ENCODE measurements at regions not wholly inside any gene's neighbourhood (a gene's known extent, or its start where the extent isn't known, plus 50 kb on each side); places are given as distances from the start of the nearest gene placed in this dataset.

DNA sequence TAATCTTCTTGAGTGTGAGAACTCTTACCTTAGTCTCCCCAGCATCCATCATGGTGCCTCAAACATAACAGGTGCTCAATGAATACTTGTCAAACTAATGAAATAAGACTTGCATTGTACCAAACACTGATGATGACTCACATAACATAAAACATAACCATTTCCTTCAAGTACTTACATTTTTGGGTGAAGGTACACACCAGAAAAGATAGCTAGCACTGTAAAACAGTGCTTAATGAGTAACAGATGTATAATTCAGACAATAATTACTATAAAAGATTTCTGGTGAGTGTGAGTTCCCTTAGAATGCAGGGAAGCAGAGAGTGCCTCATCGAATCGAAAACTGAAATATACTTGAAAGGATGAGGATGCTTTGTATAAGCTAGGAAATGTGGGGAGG, 70.1 kb upstream of the HCCS start:
- Histone ChIP-seq H3K27me3 (no peaks in the 10 kb centered on the region), H3K4me1 (no peaks in the 10 kb centered on the region), H3K27ac (no peak overlapping the region), H3K36me3 (no peaks in the 10 kb centered on the region), H3K9me3 (no peaks in the 10 kb centered on the region), H3K4me3 (no peak overlapping the region)
- TF ChIP-seq, protein P1, sequence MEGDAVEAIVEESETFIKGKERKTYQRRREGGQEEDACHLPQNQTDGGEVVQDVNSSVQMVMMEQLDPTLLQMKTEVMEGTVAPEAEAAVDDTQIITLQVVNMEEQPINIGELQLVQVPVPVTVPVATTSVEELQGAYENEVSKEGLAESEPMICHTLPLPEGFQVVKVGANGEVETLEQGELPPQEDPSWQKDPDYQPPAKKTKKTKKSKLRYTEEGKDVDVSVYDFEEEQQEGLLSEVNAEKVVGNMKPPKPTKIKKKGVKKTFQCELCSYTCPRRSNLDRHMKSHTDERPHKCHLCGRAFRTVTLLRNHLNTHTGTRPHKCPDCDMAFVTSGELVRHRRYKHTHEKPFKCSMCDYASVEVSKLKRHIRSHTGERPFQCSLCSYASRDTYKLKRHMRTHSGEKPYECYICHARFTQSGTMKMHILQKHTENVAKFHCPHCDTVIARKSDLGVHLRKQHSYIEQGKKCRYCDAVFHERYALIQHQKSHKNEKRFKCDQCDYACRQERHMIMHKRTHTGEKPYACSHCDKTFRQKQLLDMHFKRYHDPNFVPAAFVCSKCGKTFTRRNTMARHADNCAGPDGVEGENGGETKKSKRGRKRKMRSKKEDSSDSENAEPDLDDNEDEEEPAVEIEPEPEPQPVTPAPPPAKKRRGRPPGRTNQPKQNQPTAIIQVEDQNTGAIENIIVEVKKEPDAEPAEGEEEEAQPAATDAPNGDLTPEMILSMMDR (IDR thresholded peaks at IDR 0.05), result no peak
- TF ChIP-seq POLR2A (IDR thresholded peaks at IDR 0.05) (no peak), POLR2AphosphoS5 (IDR thresholded peaks at IDR 0.05; ENCODE audit: insufficient read depth in 1 of 2, low read depth in 1 of 2) (no peak)
- intact Hi-C loops (cut with DNase I), result no loop called here
- no peak for DNase-seq (ENCODE audit: extremely low spot score in 2 of 2)

DNA sequence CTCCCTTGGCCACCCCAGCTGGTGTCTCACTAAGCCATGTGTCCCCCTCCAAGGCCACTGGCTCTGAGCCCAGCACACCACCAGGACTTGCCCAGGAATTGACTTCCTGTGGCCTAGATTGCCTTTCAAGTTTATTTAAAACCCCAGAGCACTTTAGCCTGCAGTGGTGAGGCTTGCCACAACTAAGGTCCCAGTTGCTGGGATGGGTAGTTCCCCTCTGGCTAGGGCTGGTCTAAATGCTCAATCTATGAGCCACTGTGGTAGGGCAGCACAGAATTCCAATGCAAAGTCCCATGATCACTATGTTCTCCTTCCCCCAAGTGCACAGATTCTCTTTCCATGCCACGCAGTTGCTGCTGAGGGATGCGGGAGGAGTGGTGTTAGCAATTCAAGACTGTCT, 61.1 kb upstream of the HCCS start:
- Histone ChIP-seq H3K27ac (no peak overlapping the region), H3K4me1 (no peaks in the 10 kb centered on the region), H3K27me3 (no peaks in the 10 kb centered on the region), H3K9me3 (no peaks in the 10 kb centered on the region), H3K36me3 (no peaks in the 10 kb centered on the region), H3K4me3 (no peak overlapping the region)
- intact Hi-C loops (cut with DNase I), result no loop called here
- DNase-seq (ENCODE audit: extremely low spot score in 2 of 2), result no peak
- TF ChIP-seq, protein P1 (IDR thresholded peaks at IDR 0.05), result no peak
- no peak for TF ChIP-seq POLR2A (IDR thresholded peaks at IDR 0.05)
- TF ChIP-seq POLR2AphosphoS5 (IDR thresholded peaks at IDR 0.05; ENCODE audit: insufficient read depth in 1 of 2, low read depth in 1 of 2), result no peak

DNA sequence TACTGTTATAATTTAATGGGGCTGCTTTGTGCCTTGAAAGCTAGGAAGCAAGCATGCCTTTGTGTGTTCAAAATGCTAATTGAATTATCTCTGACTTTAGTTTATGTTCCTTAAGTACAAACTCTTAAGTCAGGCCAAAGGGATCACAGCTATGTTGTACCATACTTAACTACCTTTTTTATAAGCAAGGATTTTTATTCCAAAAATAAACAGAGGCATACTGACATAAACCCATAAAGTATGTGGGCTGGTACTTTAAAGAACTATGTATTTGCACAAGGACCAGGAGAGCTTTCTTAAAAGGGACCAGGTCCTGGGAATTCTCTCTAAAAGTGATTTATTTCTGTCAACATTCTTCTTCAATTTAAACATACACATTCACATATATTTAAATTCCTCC, 57.8 kb upstream of the HCCS start:
- Histone ChIP-seq H3K27me3 (no peaks in the 10 kb centered on the region), H3K36me3 (no peaks in the 10 kb centered on the region), H3K9me3 (no peaks in the 10 kb centered on the region), H3K4me1 (no peaks in the 10 kb centered on the region), H3K4me3 (no peak overlapping the region), H3K27ac (no peak overlapping the region)
- DNase-seq (ENCODE audit: extremely low spot score in 2 of 2), result no peak
- intact Hi-C loops (cut with DNase I), result no loop called here
- TF ChIP-seq POLR2AphosphoS5 (IDR thresholded peaks at IDR 0.05; ENCODE audit: insufficient read depth in 1 of 2, low read depth in 1 of 2) (no peak), POLR2A (IDR thresholded peaks at IDR 0.05) (no peak)
- TF ChIP-seq, protein P1 (IDR thresholded peaks at IDR 0.05), result no peak

DNA sequence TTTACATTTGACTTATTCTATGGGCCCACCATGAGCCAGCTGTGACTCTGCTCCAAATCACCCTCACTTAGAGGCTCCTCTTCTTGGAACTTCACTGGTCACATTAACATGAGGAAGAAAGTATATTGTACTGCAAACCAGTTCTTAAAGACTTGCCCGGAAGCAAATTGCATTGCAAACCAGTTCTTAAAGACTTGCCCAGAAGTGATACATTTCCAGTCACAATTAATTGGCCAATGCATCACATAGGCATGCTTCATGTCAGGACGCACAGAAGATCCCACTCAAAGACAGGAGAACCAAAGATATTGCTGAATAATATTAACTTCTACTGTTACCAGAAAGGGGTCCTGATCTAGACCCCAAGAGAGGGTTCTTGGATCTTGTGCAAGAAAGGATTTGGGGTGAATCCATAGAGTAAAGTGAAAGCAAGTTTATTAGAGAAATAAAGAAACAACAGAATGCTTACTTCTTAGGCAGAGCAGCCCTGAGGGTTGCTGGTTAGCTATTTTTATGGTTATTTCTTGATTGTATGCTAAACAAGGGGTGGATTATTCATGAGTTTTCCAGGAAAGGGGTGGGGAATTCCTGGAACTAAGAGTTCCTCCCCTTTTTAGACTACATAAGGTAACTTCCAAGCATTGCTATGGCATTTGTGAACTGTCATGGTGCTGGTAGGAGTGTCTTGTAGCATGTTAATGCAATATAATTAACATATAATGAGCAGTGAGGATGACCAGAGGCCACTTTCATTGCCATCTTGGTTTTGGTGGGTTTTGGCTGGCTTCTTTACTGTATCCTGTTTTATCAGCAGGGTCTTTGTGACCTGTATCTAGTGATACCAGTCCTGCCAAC, 54.6 kb upstream of the HCCS start:
- intact Hi-C loops (cut with DNase I), result no loop called here
- Histone ChIP-seq H3K4me3 (no peak overlapping the region), H3K4me1 (no peaks in the 10 kb centered on the region)

DNA sequence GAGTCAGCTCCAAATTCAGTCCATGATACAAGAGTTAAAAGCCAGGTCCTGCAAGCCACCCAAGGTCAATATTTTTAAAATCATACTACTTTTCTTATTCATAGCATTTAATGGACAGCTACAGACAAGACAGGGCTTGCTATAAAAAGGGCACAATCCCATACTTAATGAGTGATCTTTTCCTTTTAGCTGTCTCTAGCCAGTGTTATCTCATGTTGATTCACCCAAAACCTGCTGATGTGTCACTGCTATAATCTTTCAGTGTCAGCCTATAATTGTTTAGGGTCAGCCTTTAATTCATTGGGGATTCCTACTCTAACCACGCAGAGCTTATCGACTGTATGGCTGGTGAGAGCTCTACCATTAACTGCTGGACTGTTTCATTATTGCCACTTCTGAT, 51.2 kb upstream of the HCCS start:
- Histone ChIP-seq H3K4me3 (no peak overlapping the region), H3K9me3 (no peaks in the 10 kb centered on the region), H3K36me3 (no peaks in the 10 kb centered on the region), H3K4me1 (no peaks in the 10 kb centered on the region), H3K27me3 (no peaks in the 10 kb centered on the region), H3K27ac (no peak overlapping the region)
- TF ChIP-seq, protein P1 (IDR thresholded peaks at IDR 0.05), result no peak
- TF ChIP-seq POLR2A (IDR thresholded peaks at IDR 0.05), result no peak
- no peak for TF ChIP-seq POLR2AphosphoS5 (IDR thresholded peaks at IDR 0.05; ENCODE audit: insufficient read depth in 1 of 2, low read depth in 1 of 2)
- intact Hi-C loops (cut with DNase I), result no loop called here
- no peak for DNase-seq (ENCODE audit: extremely low spot score in 2 of 2)

More for the DNA sequence above, 54.6 kb upstream of the HCCS start:
- TF ChIP-seq POLR2AphosphoS5 (IDR thresholded peaks at IDR 0.05; ENCODE audit: insufficient read depth in 1 of 2, low read depth in 1 of 2) (no peak), POLR2A (IDR thresholded peaks at IDR 0.05) (no peak)
- TF ChIP-seq, protein P1 (IDR thresholded peaks at IDR 0.05), result no peak
- DNase-seq (ENCODE audit: extremely low spot score in 2 of 2), result no peak
- Histone ChIP-seq H3K27me3 (no peaks in the 10 kb centered on the region), H3K27ac (no peak overlapping the region), H3K36me3 (no peaks in the 10 kb centered on the region), H3K9me3 (no peaks in the 10 kb centered on the region)
